Right lobe of liver (tissue), 4 donors: ENCODE measurements at regions not wholly inside any gene's neighbourhood (a gene's known extent, or its start where the extent isn't known, plus 50 kb on each side); places are given as distances from the start of the nearest gene placed in this dataset.

ENCODE experiments used
- CTCF ChIP-seq, 4 donors: fragments of 200-600 bp in 3 of 4; fragments of 450-650 bp in 1 of 4; IDR thresholded peaks; one replicate each; pipeline versions ENCODE4 v1.5.1 to v1.8.0; 2016 to 2022; ENCODE audit warnings: antibody characterized with exemption in 4 of 4, mild to moderate bottlenecking in 2 of 4
- POLR2A ChIP-seq: fragments of 450-650 bp; IDR thresholded peaks from one replicate; pipeline ENCODE4 v1.6.1; 2017; ENCODE audit warnings: antibody characterized with exemption, mild to moderate bottlenecking
- donor health status: DM: no; HTN: no; CAD: no.
- donor health status: DM: no; HTN: no; CAD: no.
- donor health status: DM: no; HTN: yes; CAD: no.

DNA sequence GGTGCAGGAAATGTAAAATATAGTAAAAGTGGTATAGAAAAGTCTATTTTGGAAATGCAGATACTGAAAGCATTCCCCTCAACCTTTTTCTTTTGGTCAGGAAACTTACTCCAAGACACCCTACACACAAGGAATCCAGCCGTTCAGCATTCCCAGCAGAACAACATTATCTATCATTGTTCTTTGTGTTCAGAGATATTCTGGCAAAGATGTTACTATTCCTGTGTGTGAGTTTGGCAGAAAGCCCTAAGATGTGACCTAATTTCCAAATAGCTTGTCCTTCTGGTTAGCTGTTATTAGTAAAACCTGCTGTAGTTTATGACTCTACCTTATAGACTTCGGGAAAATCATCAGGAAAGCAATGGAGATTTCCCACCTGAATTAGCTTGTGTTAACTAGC lies 78.1 kb upstream of the PELI1 start:
- TF ChIP-seq POLR2A (no peak), CTCF (IDR thresholded peaks at IDR 0.05) (no peak)
